ENCODE measurements at regions not wholly inside any gene's neighbourhood (a gene's known extent, or its start where the extent isn't known, plus 50 kb on each side); places are given as distances from the start of the nearest gene placed in this dataset.

GRCh38 chr11:112631333-112631732 is 329.9 kb upstream of the NCAM1 start:
- no peaks in the 10 kb centered on the region for H4K20me1 ChIP-seq (ENCODE audit: insufficient read depth, low read length)

More at GRCh38 chr11:112631333-112631732, 329.9 kb upstream of the NCAM1 start:
- POLR2A ChIA-PET, result no interaction called here
- no peak for TF ChIP-seq ZSCAN31 (CRISPR knock-in tag; IDR thresholded peaks at IDR 0.05; ENCODE audit: low read depth)
- no peak for TF ChIP-seq CEBPZ (IDR thresholded peaks at IDR 0.05; ENCODE audit: low read length)
- TF ChIP-seq ZNF800 (CRISPR knock-in tag; IDR thresholded peaks at IDR 0.05), result no peak
- FAIRE-seq, result no peak
- Histone ChIP-seq H3K4me2 (ENCODE audit: low read depth, low read length) (no peak overlapping the region), H3K9ac (ENCODE audit: insufficient read depth, low read depth, low read length) (no peak overlapping the region), H3K36me3 (replicated peaks in 1 of 2; ENCODE audit: control insufficient read depth in 1 of 2, insufficient read depth in 2 of 2, low read length in 2 of 2) (no peaks in the 10 kb centered on the region), H3K27me3 (ENCODE audit: control insufficient read depth in 1 of 2, insufficient read depth in 2 of 2, low read length in 2 of 2) (peaks cover 0 to 5% of the 10 kb centered on the region in 2 experiments; a peak in 1 of 5 replicates), H3K4me1 (ENCODE audit: insufficient read depth, low read length) (no peaks in the 10 kb centered on the region), H2AFZ (ENCODE audit: low read length) (no peak overlapping the region), H3K4me3 (replicated peaks in 1 of 3; ENCODE audit: insufficient read depth in 1 of 3, low read depth in 2 of 3, low read length in 3 of 3) (no peak overlapping the region), H3K79me2 (ENCODE audit: insufficient read depth, low read length) (no peaks in the 10 kb centered on the region), H3K27ac (ENCODE audit: extremely low read length, insufficient read depth, low read length) (no peak overlapping the region), H3K9me3 (ENCODE audit: low read length) (no peaks in the 10 kb centered on the region)
- ATAC-seq, result no peak
- DNase-seq (ENCODE audit: low spot score), result no peak
- intact Hi-C loops (cut with micrococcal nuclease; ENCODE audit: unreplicated experiment), result no loop called here
- no TSS peak for BruUV-seq (replicated peaks)
- CTCF ChIA-PET (ENCODE audit: low intra/inter-chr PET ratio, low total read pairs), result no interaction called here
- in situ Hi-C loops (cut with HindIII; ENCODE audit: extremely low pct_ligation_motif_present, low pct_unique_long_range_greater_than_20kb), result no loop called here

Measured in HepG2 (cell line).